HG03097 (cell line): ENCODE measurements at regions not wholly inside any gene's neighbourhood (a gene's known extent, or its start where the extent isn't known, plus 50 kb on each side); places are given as distances from the start of the nearest gene placed in this dataset.

Source experiments
- ATAC-seq: cut with Tn5 transposase; IDR thresholded peaks from one replicate; pipeline ENCODE4 v1.9.1; 2021; ENCODE audit not compliant: unreplicated experiment, low FRiP score

- no peak for ATAC-seq
These were observed 223.3 kb downstream of the BCAT1 start for GRCh38 chr12:24725616-24726015.

GRCh38 chr12:24724814-24725213 is 224.1 kb downstream of the BCAT1 start:
- no peak for ATAC-seq

- ATAC-seq = no peak
These were observed 225.1 kb downstream of the BCAT1 start for GRCh38 chr12:24723759-24724158.

- no peak for ATAC-seq
These were observed 227.7 kb downstream of the BCAT1 start for GRCh38 chr12:24721191-24721590.

- ATAC-seq = peak; percentile 85
These were observed 229.6 kb downstream of the BCAT1 start for GRCh38 chr12:24719293-24719721.

GRCh38 chr12:24718617-24719016 is 230.3 kb downstream of the BCAT1 start:
- no peak for ATAC-seq

- ATAC-seq = no peak
These were observed 234.7 kb downstream of the BCAT1 start for GRCh38 chr12:24714237-24714636.

- ATAC-seq = no peak
These were observed 237.6 kb downstream of the BCAT1 start for GRCh38 chr12:24711056-24712008.

GRCh38 chr12:24709216-24709615 is 239.7 kb downstream of the BCAT1 start:
- ATAC-seq = no peak

- ATAC-seq = no peak
These were observed 240.2 kb downstream of the BCAT1 start for GRCh38 chr12:24708718-24709117.

GRCh38 chr12:24708043-24708442 is 240.9 kb downstream of the BCAT1 start:
- ATAC-seq = no peak

- ATAC-seq = no peak
These were observed 241.6 kb downstream of the BCAT1 start for GRCh38 chr12:24707334-24707733.

GRCh38 chr12:24705741-24706358 is 243.1 kb downstream of the BCAT1 start:
- peak; percentile 99 for ATAC-seq

GRCh38 chr12:24705216-24705615 is 243.7 kb downstream of the BCAT1 start:
- no peak for ATAC-seq

- no peak for ATAC-seq
These were observed 247.6 kb downstream of the BCAT1 start for GRCh38 chr12:24701343-24701742.

- no peak for ATAC-seq
These were observed 249.9 kb downstream of the BCAT1 start for GRCh38 chr12:24698972-24699371.

- no peak for ATAC-seq
These were observed 251.1 kb downstream of the BCAT1 start for GRCh38 chr12:24697769-24698168.

- no peak for ATAC-seq
These were observed 251.6 kb downstream of the BCAT1 start for GRCh38 chr12:24697295-24697694.

- ATAC-seq = no peak
These were observed 252.1 kb downstream of the BCAT1 start for GRCh38 chr12:24696800-24697199.

GRCh38 chr12:24695657-24696329 is 253.1 kb downstream of the BCAT1 start:
- no peak for ATAC-seq

- ATAC-seq = no peak
These were observed 253.8 kb downstream of the BCAT1 start for GRCh38 chr12:24695103-24695502.
